ENCODE measurements at regions not wholly inside any gene's neighbourhood (a gene's known extent, or its start where the extent isn't known, plus 50 kb on each side); places are given as distances from the start of the nearest gene placed in this dataset.

DNA sequence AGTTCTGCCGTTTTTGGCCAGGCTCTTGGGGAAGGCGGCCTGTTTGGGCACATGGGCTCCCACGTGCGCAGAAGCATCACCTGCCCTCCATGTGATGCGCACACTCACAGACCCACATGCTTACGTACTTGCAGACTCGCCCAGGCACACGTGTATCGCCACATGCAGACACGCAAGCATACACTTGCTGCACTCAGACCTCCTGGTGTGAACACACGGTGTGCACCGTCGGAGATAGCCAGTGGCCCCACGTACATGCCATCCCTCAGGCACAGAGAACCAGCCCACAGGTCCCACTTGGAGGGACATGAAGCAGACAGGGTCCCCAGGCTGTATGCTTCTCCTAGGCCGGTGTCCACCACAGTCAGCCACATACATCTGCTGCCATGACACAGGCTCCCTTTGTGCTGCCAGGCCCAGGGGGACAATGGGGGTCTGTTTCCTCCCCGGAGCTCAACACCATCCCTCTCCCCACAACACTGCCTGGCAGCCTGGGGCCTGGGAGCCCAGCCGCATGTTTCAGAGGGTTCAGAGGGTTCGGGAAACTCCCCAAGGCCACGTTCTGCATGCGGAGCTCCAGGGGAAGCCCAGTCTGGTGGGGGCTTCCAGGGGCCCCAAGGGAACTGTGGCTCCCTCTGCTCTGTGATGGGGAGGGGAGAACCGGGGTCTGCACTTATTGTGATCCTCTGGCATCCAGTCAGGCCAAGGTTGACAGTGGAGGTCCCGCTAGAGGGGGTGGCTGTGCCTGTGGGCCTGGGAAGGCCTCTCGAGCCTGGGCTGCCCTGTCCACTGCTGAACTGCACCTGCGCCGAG lies 208.1 kb upstream of the HAAO start (continued):
- TF ChIP-seq PRDM15 (CRISPR knock-in tag; IDR thresholded peaks at IDR 0.05) (no peak), RELA (IDR thresholded peaks at IDR 0.05; ENCODE audit: borderline replicate concordance, partially characterized antibody) (peak; percentile 81), SREBF1 (IDR thresholded peaks at IDR 0.05; ENCODE audit: low read length) (no peak), IKZF2 (IDR thresholded peaks at IDR 0.05) (peak; percentile 22 to 58; a peak in 1 of 4 replicates), ZNF592 (IDR thresholded peaks at IDR 0.05) (no peak), NFXL1 (IDR thresholded peaks at IDR 0.05; ENCODE audit: borderline replicate concordance) (no peak), REST (IDR thresholded peaks at IDR 0.05; ENCODE audit: low read depth, low read length) (no peak), SREBF2 (IDR thresholded peaks at IDR 0.05; ENCODE audit: low read length) (no peak), SRF (IDR thresholded peaks at IDR 0.05; ENCODE audit: low read depth in 2 of 2, low read length in 2 of 2) (no peak), NFIC (IDR thresholded peaks at IDR 0.05; ENCODE audit: low read depth, low read length) (no peak)
- TF ChIP-seq, protein P1, sequence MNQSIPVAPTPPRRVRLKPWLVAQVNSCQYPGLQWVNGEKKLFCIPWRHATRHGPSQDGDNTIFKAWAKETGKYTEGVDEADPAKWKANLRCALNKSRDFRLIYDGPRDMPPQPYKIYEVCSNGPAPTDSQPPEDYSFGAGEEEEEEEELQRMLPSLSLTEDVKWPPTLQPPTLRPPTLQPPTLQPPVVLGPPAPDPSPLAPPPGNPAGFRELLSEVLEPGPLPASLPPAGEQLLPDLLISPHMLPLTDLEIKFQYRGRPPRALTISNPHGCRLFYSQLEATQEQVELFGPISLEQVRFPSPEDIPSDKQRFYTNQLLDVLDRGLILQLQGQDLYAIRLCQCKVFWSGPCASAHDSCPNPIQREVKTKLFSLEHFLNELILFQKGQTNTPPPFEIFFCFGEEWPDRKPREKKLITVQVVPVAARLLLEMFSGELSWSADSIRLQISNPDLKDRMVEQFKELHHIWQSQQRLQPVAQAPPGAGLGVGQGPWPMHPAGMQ (IDR thresholded peaks at IDR 0.05; ENCODE audit: borderline replicate concordance) = no peak
- TF ChIP-seq, protein P2, sequence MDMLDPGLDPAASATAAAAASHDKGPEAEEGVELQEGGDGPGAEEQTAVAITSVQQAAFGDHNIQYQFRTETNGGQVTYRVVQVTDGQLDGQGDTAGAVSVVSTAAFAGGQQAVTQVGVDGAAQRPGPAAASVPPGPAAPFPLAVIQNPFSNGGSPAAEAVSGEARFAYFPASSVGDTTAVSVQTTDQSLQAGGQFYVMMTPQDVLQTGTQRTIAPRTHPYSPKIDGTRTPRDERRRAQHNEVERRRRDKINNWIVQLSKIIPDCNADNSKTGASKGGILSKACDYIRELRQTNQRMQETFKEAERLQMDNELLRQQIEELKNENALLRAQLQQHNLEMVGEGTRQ (IDR thresholded peaks at IDR 0.05; ENCODE audit: borderline replicate concordance, low read depth, low read length) = no peak
- TF ChIP-seq, protein P3, sequence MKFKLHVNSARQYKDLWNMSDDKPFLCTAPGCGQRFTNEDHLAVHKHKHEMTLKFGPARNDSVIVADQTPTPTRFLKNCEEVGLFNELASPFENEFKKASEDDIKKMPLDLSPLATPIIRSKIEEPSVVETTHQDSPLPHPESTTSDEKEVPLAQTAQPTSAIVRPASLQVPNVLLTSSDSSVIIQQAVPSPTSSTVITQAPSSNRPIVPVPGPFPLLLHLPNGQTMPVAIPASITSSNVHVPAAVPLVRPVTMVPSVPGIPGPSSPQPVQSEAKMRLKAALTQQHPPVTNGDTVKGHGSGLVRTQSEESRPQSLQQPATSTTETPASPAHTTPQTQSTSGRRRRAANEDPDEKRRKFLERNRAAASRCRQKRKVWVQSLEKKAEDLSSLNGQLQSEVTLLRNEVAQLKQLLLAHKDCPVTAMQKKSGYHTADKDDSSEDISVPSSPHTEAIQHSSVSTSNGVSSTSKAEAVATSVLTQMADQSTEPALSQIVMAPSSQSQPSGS (IDR thresholded peaks at IDR 0.05; ENCODE audit: low read length) = no peak
